Cardiac fibroblast (primary cell): ENCODE measurements at regions not wholly inside any gene's neighbourhood (a gene's known extent, or its start where the extent isn't known, plus 50 kb on each side); places are given as distances from the start of the nearest gene placed in this dataset.

Experiments used
- DNase-seq, 2 donors: peaks; one replicate each; pipeline versions ENCODE4 v3.0.0 to v3.0.0-alpha.2; 2010; ENCODE audit warnings: low read depth in 2 of 2
- H3K4me3 ChIP-seq, 2 donors: replicated peaks in 1 of 2; 1 replicate in 1 of 2; 2 replicates in 1 of 2; pipeline ENCODE4 v1.5.1; 2011; ENCODE audit warnings: low read depth in 2 of 2, low read length in 2 of 2, mild to moderate bottlenecking in 2 of 2, moderate library complexity in 1 of 2
- CTCF ChIP-seq: IDR thresholded peaks from one replicate; pipeline ENCODE4 v1.5.1; 2011; ENCODE audit warnings: low read depth, mild to moderate bottlenecking, low read length, inconsistent platforms

GRCh38 chr4:31390849-31391248 is 670.7 kb downstream of the PCDH7 start:
- H3K4me3 ChIP-seq: no peak overlapping the region
- TF ChIP-seq CTCF: no peak
- no peak for DNase-seq

- H3K4me3 ChIP-seq: no peak overlapping the region
- TF ChIP-seq CTCF: no peak
- peak in 1 of 2 donors; percentile 3 for DNase-seq
Measured at GRCh38 chr4:31391976-31392375, 671.8 kb downstream of the PCDH7 start.

- no peak for DNase-seq
- TF ChIP-seq CTCF: no peak
- H3K4me3 ChIP-seq: no peak overlapping the region
Measured at GRCh38 chr4:31392923-31393322, 672.8 kb downstream of the PCDH7 start.

GRCh38 chr4:31408121-31408520 is 688.0 kb downstream of the PCDH7 start:
- TF ChIP-seq CTCF: no peak
- DNase-seq: peak in 1 of 2 donors; percentile 6
- H3K4me3 ChIP-seq: no peak overlapping the region

GRCh38 chr4:31411565-31411964 is 691.4 kb downstream of the PCDH7 start:
- no peak for DNase-seq
- no peak overlapping the region for H3K4me3 ChIP-seq
- no peak for TF ChIP-seq CTCF

GRCh38 chr4:31415629-31416028 is 695.5 kb downstream of the PCDH7 start:
- no peak for DNase-seq
- no peak overlapping the region for H3K4me3 ChIP-seq
- no peak for TF ChIP-seq CTCF

GRCh38 chr4:31416498-31416897 is 696.3 kb downstream of the PCDH7 start:
- no peak for TF ChIP-seq CTCF
- no peak for DNase-seq
- no peak overlapping the region for H3K4me3 ChIP-seq
